CD8-positive, alpha-beta memory T cell (primary cell): ENCODE measurements at regions not wholly inside any gene's neighbourhood (a gene's known extent, or its start where the extent isn't known, plus 50 kb on each side); places are given as distances from the start of the nearest gene placed in this dataset.

Experiments
- CTCF ChIA-PET: fragments of 350-600 bp; sonication (Branson Sonifier 250); formaldehyde crosslinking; loops from one replicate; lab custom pipeline; 2021; ENCODE audit warnings: antibody characterized with exemption; lab: Charles Lee
- POLR2A ChIA-PET: fragments of 350-600 bp; sonication (Branson Sonifier 250); formaldehyde crosslinking; loops from one replicate; lab custom pipeline; 2021; ENCODE audit warnings: antibody characterized with exemption; lab: Charles Lee
- DNase-seq, 5 donors: peaks; one replicate each; pipeline versions ENCODE4 v3.0.0 to v3.0.0-alpha.2; 2020 to 2022; ENCODE audit warnings: mixed read lengths in 1 of 5
- H3K27ac ChIP-seq: one replicate; pipeline ENCODE4 v1.7.0; 2013; ENCODE audit warnings: low read depth, mild to moderate bottlenecking, low read length, moderate library complexity
- H3K27me3 ChIP-seq: 2 replicates; pipeline ENCODE4 v1.7.0; 2013; ENCODE audit warnings: low read length, mild to moderate bottlenecking; ENCODE audit not compliant: insufficient read depth, poor library complexity, severe bottlenecking
- H3K36me3 ChIP-seq: 2 replicates; pipeline ENCODE4 v1.7.0; 2013; ENCODE audit warnings: mild to moderate bottlenecking, low read length, moderate library complexity; ENCODE audit not compliant: insufficient read depth
- H3K4me1 ChIP-seq: 2 replicates; pipeline ENCODE4 v1.7.0; 2013; ENCODE audit warnings: mild to moderate bottlenecking, low read length, moderate library complexity; ENCODE audit not compliant: insufficient read depth
- H3K4me3 ChIP-seq: 2 replicates; pipeline ENCODE4 v1.7.0; 2013; ENCODE audit warnings: mild to moderate bottlenecking, low read length
- H3K9me3 ChIP-seq: 2 replicates; pipeline ENCODE4 v1.7.0; 2013; ENCODE audit warnings: mild to moderate bottlenecking, low read length
- H3K27ac Mint-ChIP-seq, 8 donors: one replicate each; pipeline ENCODE4 v1.8.0; 2020 to 2021; ENCODE audit warnings: mixed read lengths in 8 of 8, mild to moderate bottlenecking in 6 of 8, inconsistent platforms in 3 of 8, moderate library complexity in 3 of 8
- H3K27me3 Mint-ChIP-seq, 2 donors: one replicate each; pipeline ENCODE4 v1.8.0; 2020 to 2021; ENCODE audit warnings: mixed read lengths in 2 of 2, mild to moderate bottlenecking in 1 of 2, moderate library complexity in 1 of 2
- H3K36me3 Mint-ChIP-seq, 3 donors: one replicate each; pipeline ENCODE4 v1.8.0; 2020 to 2021; ENCODE audit warnings: mixed read lengths in 3 of 3, inconsistent platforms in 1 of 3, mild to moderate bottlenecking in 1 of 3
- H3K4me1 Mint-ChIP-seq, 3 donors: one replicate each; pipeline ENCODE4 v1.8.0; 2020 to 2021; ENCODE audit warnings: mixed read lengths in 3 of 3, inconsistent platforms in 1 of 3, mild to moderate bottlenecking in 1 of 3
- H3K4me3 Mint-ChIP-seq, 7 donors: one replicate each; pipeline ENCODE4 v1.8.0; 2020 to 2021; ENCODE audit warnings: mixed read lengths in 7 of 7, mild to moderate bottlenecking in 6 of 7, moderate library complexity in 4 of 7, inconsistent platforms in 2 of 7
- H3K9me3 Mint-ChIP-seq, 5 donors: one replicate each; pipeline ENCODE4 v1.8.0; 2020 to 2022; ENCODE audit warnings: mixed read lengths in 5 of 5, mild to moderate bottlenecking in 3 of 5, moderate library complexity in 2 of 5, inconsistent platforms in 1 of 5

DNA sequence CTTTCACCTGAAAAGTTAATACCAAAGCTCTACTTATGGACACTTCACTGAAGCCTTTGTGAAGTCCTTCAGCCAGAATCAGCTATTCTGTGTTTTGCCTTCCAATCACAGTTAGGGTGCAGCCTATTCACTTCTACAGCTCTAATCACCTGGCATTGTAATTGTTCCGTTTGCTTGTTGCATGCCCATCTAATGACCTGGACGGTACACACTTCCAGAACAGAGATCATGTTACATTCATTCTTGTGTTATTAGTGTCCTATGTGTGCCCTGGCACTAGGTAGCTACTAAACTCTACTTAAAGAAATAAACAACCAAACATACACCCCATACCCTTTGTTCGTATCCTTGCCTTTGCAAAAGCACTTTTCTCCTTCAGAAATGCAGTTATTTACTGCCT, 1162.9 kb upstream of the WWC1 start:
- peaks cover 5 to 13% (median 7%) of the 10 kb centered on the region in 5 donors for H3K9me3 Mint-ChIP-seq
- Histone ChIP-seq H3K36me3 (no peaks in the 10 kb centered on the region), H3K9me3 (no peaks in the 10 kb centered on the region), H3K27ac (no peak overlapping the region), H3K4me3 (no peak overlapping the region), H3K27me3 (no peaks in the 10 kb centered on the region), H3K4me1 (no peaks in the 10 kb centered on the region)
- DNase-seq, result no peak
- no peaks in the 10 kb centered on the region for H3K27me3 Mint-ChIP-seq
- H3K36me3 Mint-ChIP-seq, result no peaks in the 10 kb centered on the region
- no peaks in the 10 kb centered on the region for H3K4me1 Mint-ChIP-seq
- CTCF ChIA-PET, result interaction anchor here (0.6 kb wide), 1 partner anchor 21 kb away, joined by 3 read pairs; no protein-coding TSS in a partner anchor
- no peak overlapping the region for H3K4me3 Mint-ChIP-seq
- H3K27ac Mint-ChIP-seq, result no peak overlapping the region
- POLR2A ChIA-PET, result no interaction called here

DNA sequence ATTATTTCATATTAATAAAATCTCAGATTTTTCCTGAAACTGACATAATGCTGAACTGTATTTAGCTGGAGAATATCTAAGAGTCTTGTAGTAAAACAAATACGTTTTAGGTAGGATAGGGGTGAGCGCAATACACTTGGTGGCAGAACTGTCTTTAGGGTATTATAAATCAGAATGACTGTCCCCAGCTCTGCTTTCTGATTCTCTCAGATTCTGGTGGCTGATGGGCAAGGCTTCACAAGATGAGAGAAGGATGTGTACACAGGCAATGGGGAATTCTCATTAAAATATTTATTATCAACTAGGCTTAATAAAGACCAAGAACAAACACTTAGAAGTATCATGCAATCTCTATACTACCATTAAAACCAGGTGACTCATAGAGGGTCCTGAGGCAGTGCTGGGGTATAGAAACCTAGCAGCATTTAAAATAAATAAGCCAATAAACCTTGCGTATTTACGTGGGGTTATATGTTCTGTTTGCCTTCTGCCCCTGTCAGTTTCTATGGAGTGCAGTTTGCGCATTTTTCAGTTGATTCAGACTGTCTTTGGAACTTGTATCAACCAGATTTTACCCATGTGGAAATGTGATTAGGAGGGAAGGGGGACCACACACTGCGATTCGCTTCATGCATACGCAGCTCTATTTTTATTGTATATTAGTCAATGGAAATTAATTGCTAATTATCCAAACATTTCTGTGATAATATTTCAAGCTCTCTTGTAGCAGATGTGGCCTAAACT, 1150.7 kb upstream of the WWC1 start:
- DNase-seq, result no peak
- ChIA-PET POLR2A (no interaction called here), CTCF (no interaction called here)
- H3K4me3 ChIP-seq, result no peak overlapping the region
- Mint-ChIP-seq H3K27me3 (no peaks in the 10 kb centered on the region), H3K27ac (no peak overlapping the region), H3K36me3 (no peaks in the 10 kb centered on the region), H3K9me3 (peaks cover 0 to 22% (median 5%) of the 10 kb centered on the region in 5 donors), H3K4me3 (no peak overlapping the region), H3K4me1 (no peaks in the 10 kb centered on the region)
- no peaks in the 10 kb centered on the region for H3K36me3 ChIP-seq
- H3K27ac ChIP-seq, result no peak overlapping the region
- H3K4me1 ChIP-seq, result no peaks in the 10 kb centered on the region
- H3K27me3 ChIP-seq, result no peaks in the 10 kb centered on the region
- H3K9me3 ChIP-seq, result no peaks in the 10 kb centered on the region

DNA sequence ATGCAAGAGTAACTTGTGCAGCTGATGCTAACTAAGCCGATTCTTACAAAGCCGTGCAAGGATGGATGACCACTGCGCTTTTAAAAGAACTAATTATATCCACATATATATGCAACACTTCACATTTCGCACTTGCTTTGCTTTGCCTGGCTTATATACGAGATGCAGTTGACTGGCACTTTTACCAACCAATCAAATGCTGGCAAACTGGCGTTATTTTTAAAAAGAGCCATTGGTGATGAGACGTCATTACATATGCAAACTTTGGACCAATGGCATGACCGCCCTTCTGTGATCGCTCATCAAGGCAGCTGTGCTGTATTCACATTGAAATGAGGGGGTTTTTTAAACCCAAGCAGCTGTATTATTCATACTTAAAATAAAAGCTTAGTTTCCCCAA, 1147.7 kb upstream of the WWC1 start:
- Mint-ChIP-seq H3K4me3 (no peak overlapping the region), H3K9me3 (peaks cover 0 to 9% (median 5%) of the 10 kb centered on the region in 5 donors), H3K27ac (no peak overlapping the region), H3K36me3 (no peaks in the 10 kb centered on the region), H3K4me1 (no peaks in the 10 kb centered on the region), H3K27me3 (no peaks in the 10 kb centered on the region)
- H3K9me3 ChIP-seq, result no peaks in the 10 kb centered on the region
- no peaks in the 10 kb centered on the region for H3K4me1 ChIP-seq
- H3K36me3 ChIP-seq, result no peaks in the 10 kb centered on the region
- H3K27me3 ChIP-seq, result no peaks in the 10 kb centered on the region
- DNase-seq, result no peak
- ChIA-PET CTCF (interaction anchor here (0.6 kb wide), 1 partner anchor 99 kb away, joined by 3 read pairs; no protein-coding TSS in a partner anchor), POLR2A (no interaction called here)
- no peak overlapping the region for H3K4me3 ChIP-seq
- H3K27ac ChIP-seq, result no peak overlapping the region

DNA sequence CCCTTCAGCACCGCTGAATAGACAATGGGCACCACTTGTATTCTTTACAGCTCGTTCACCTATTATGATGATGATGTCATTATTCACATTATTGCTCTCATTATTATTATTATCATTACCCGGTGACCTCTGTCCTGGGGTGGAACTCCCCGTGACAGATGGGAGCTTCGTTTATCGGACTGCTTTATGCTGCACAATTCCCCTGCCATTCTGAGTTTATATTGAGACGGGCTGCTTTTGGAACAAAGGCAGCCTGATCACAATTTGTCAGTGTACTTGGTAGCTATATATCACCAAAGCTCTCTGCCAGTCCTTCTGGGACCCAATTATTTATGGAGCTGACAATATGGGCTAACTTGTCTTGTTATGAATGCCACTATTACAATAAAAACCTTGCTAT, 1145.6 kb upstream of the WWC1 start:
- H3K27ac ChIP-seq, result no peak overlapping the region
- no peaks in the 10 kb centered on the region for H3K4me1 ChIP-seq
- no peaks in the 10 kb centered on the region for H3K36me3 Mint-ChIP-seq
- H3K4me3 Mint-ChIP-seq, result no peak overlapping the region
- no peaks in the 10 kb centered on the region for H3K9me3 ChIP-seq
- POLR2A ChIA-PET, result no interaction called here
- no peaks in the 10 kb centered on the region for H3K36me3 ChIP-seq
- H3K27ac Mint-ChIP-seq, result no peak overlapping the region
- no peak for DNase-seq
- H3K27me3 ChIP-seq, result no peaks in the 10 kb centered on the region
- peaks cover 0 to 9% (median 6%) of the 10 kb centered on the region in 5 donors for H3K9me3 Mint-ChIP-seq
- H3K4me1 Mint-ChIP-seq, result no peaks in the 10 kb centered on the region
- CTCF ChIA-PET, result no interaction called here
- H3K4me3 ChIP-seq, result no peak overlapping the region
- no peaks in the 10 kb centered on the region for H3K27me3 Mint-ChIP-seq

DNA sequence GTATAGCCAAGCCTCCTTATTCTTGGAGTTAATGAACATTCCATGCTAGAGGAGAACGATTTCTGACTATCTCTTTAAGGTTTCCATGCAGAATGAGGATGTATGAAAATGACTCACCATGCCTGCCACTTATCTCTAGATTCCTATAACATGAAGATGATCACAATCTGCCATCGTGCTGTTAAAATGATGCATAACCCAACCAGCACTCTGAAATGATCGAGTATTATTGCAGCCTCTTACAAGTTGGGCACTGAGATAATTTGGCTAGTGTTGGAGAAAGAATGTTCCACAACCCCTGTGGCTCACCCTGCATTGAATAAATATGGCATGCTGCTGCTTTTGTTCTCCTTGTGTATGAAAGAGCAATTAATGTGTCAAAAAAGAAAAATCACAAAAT, 1143.6 kb upstream of the WWC1 start:
- Mint-ChIP-seq H3K36me3 (no peaks in the 10 kb centered on the region), H3K9me3 (peaks cover 2 to 15% (median 6%) of the 10 kb centered on the region in 5 donors), H3K4me1 (no peaks in the 10 kb centered on the region), H3K27me3 (no peaks in the 10 kb centered on the region), H3K4me3 (no peak overlapping the region), H3K27ac (no peak overlapping the region)
- Histone ChIP-seq H3K27ac (no peak overlapping the region), H3K4me3 (no peak overlapping the region), H3K9me3 (no peaks in the 10 kb centered on the region), H3K4me1 (no peaks in the 10 kb centered on the region), H3K27me3 (no peaks in the 10 kb centered on the region), H3K36me3 (no peaks in the 10 kb centered on the region)
- ChIA-PET CTCF (no interaction called here), POLR2A (no interaction called here)
- no peak for DNase-seq

DNA sequence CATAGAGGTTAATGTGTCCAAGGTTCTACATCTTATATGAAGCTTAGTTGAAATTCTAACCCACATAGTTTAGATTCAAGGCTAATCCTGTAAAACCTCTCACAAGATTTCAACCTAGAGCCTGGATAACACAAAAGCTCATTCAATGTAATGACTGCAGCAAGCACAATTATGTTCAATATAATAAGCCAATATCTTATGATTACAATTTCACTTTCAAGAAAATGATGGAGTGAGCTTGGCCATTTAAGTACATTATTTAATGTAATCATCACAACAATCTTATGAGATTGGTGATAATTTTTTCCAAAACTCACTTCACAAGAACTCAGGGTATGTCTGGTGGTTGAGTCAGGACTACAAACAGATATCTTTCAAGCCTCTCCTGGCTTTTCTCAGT, 1140.8 kb upstream of the WWC1 start:
- CTCF ChIA-PET, result interaction anchor here (0.8 kb wide), 1 partner anchor 99 kb away, joined by 3 read pairs; no protein-coding TSS in a partner anchor
- H3K9me3 ChIP-seq, result no peaks in the 10 kb centered on the region
- Mint-ChIP-seq H3K27me3 (no peaks in the 10 kb centered on the region), H3K27ac (no peak overlapping the region), H3K9me3 (peaks cover 2 to 12% (median 6%) of the 10 kb centered on the region in 5 donors), H3K4me1 (no peaks in the 10 kb centered on the region), H3K36me3 (no peaks in the 10 kb centered on the region), H3K4me3 (no peak overlapping the region)
- DNase-seq, result no peak
- no peaks in the 10 kb centered on the region for H3K36me3 ChIP-seq
- no peaks in the 10 kb centered on the region for H3K4me1 ChIP-seq
- no peak overlapping the region for H3K4me3 ChIP-seq
- H3K27me3 ChIP-seq, result no peaks in the 10 kb centered on the region
- POLR2A ChIA-PET, result no interaction called here
- no peak overlapping the region for H3K27ac ChIP-seq

DNA sequence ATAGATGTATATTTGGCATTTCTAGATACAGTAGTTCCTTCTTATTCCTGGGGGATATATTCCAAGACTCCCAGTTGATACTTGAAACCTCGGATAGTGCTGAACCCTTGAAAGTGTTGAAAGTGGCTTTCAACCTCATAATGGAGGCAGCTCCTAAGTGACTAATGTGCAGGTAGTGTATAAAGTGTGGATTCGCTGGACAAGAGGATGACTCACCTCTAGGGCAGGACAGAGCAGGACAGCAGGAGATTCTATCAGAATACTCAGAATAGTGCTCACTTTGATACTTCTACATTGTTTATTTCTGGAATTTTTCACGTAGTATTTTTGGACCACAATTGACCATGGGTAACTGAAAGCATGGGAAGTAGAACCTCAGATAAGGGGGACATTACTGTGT, 1138.9 kb upstream of the WWC1 start:
- Histone ChIP-seq H3K27ac (no peak overlapping the region), H3K4me1 (no peaks in the 10 kb centered on the region), H3K9me3 (no peaks in the 10 kb centered on the region), H3K27me3 (no peaks in the 10 kb centered on the region), H3K36me3 (no peaks in the 10 kb centered on the region), H3K4me3 (no peak overlapping the region)
- no peaks in the 10 kb centered on the region for H3K36me3 Mint-ChIP-seq
- no peaks in the 10 kb centered on the region for H3K4me1 Mint-ChIP-seq
- CTCF ChIA-PET, result no interaction called here
- H3K4me3 Mint-ChIP-seq, result no peak overlapping the region
- no peak overlapping the region for H3K27ac Mint-ChIP-seq
- no peak for DNase-seq
- peaks cover 2 to 8% (median 6%) of the 10 kb centered on the region in 5 donors for H3K9me3 Mint-ChIP-seq
- POLR2A ChIA-PET, result no interaction called here
- no peaks in the 10 kb centered on the region for H3K27me3 Mint-ChIP-seq

DNA sequence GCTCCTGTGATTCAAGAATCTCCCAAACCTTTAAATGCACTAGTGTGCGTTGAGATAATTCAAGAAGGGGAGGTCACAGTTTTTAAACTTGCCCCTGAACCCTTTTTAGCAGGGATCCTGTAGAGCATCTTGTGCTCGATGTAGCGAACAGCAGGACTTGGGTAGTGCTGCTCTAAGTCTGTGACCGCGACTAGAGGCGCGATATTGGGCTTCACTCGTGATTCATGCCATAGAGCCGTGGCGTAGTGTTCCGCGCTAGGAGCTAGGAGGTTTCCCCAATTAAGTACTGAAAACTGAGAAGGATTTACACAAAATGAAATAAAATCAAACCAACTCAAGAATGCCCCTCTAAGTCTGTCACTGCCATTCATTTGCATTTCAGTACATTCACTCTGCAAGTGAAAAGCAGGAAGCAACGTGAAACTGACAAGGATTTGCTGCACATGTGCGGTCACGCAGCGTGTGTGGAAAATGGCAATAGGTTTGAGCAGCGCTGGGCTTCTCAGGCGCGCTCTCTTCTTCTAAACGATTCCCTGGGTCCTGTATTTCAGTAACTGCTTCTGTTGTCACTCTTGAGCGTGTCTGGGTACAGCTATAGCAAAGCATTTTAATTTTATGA, 1135.9 kb upstream of the WWC1 start:
- CTCF ChIA-PET, result no interaction called here
- DNase-seq, result no peak
- Mint-ChIP-seq H3K27me3 (no peaks in the 10 kb centered on the region), H3K27ac (no peak overlapping the region), H3K36me3 (no peaks in the 10 kb centered on the region), H3K9me3 (peaks cover 2 to 15% (median 6%) of the 10 kb centered on the region in 5 donors), H3K4me1 (no peaks in the 10 kb centered on the region), H3K4me3 (no peak overlapping the region)
- Histone ChIP-seq H3K9me3 (no peaks in the 10 kb centered on the region), H3K27ac (no peak overlapping the region), H3K36me3 (no peaks in the 10 kb centered on the region), H3K4me1 (no peaks in the 10 kb centered on the region), H3K4me3 (no peak overlapping the region), H3K27me3 (no peaks in the 10 kb centered on the region)
- POLR2A ChIA-PET, result no interaction called here
